Bronchial epithelial cell (primary cell): ENCODE measurements at regions not wholly inside any gene's neighbourhood (a gene's known extent, or its start where the extent isn't known, plus 50 kb on each side); places are given as distances from the start of the nearest gene placed in this dataset.

Experiments used
- DNase-seq: peaks from one replicate; pipeline ENCODE4 v3.0.0-alpha.2; 2010; ENCODE audit warnings: low read depth
- FAIRE-seq: peaks from 2 replicates; lab custom pipeline; 2011; peaks lifted over from hg19 to GRCh38; lab: Jason Lieb, UNC
- H3K27me3 ChIP-seq: 2 replicates; pipeline ENCODE4 v1.5.1; 2011; ENCODE audit warnings: low read length; ENCODE audit not compliant: control insufficient read depth, insufficient read depth
- H3K36me3 ChIP-seq: 2 replicates; pipeline ENCODE4 v1.5.1; 2011; ENCODE audit warnings: low read length; ENCODE audit not compliant: control insufficient read depth, insufficient read depth
- H3K4me3 ChIP-seq: 2 replicates; pipeline ENCODE4 v1.5.1; 2011; ENCODE audit warnings: mild to moderate bottlenecking, low read depth, low read length, control low read depth
- TF ChIP-seq, protein P1 (sequence below): IDR thresholded peaks from 2 replicates; pipeline ENCODE4 v1.5.1; 2011; ENCODE audit warnings: mild to moderate bottlenecking, moderate library complexity, low read length, control low read depth, inconsistent platforms; ENCODE audit not compliant: insufficient read depth, severe bottlenecking

DNA sequence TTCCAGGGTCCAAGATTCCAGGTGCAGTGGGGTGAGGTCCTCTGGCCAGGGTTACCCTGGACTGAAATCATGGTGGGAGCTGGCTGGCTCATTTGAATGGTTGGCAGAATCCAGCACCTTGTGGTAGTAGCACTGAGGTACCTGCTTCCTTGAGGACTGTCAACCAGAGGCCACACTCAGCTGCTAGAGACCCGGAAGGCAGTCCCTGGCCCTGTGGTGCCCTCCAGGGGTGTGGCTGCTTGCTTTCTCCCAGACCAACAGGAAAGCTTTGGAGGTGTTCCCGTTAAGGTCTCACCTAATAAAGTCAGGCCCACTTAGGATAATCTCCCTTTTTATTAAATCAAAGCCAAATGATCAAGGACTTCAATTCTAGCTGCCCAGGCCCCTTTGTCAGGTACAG lies 107.7 kb upstream of the GDF10 start:
- Histone ChIP-seq H3K27me3 (no peaks in the 10 kb centered on the region), H3K4me3 (no peak overlapping the region), H3K36me3 (no peaks in the 10 kb centered on the region)
- FAIRE-seq (no peak), DNase-seq (no peak)
- TF ChIP-seq, protein P1, sequence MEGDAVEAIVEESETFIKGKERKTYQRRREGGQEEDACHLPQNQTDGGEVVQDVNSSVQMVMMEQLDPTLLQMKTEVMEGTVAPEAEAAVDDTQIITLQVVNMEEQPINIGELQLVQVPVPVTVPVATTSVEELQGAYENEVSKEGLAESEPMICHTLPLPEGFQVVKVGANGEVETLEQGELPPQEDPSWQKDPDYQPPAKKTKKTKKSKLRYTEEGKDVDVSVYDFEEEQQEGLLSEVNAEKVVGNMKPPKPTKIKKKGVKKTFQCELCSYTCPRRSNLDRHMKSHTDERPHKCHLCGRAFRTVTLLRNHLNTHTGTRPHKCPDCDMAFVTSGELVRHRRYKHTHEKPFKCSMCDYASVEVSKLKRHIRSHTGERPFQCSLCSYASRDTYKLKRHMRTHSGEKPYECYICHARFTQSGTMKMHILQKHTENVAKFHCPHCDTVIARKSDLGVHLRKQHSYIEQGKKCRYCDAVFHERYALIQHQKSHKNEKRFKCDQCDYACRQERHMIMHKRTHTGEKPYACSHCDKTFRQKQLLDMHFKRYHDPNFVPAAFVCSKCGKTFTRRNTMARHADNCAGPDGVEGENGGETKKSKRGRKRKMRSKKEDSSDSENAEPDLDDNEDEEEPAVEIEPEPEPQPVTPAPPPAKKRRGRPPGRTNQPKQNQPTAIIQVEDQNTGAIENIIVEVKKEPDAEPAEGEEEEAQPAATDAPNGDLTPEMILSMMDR: no peak

DNA sequence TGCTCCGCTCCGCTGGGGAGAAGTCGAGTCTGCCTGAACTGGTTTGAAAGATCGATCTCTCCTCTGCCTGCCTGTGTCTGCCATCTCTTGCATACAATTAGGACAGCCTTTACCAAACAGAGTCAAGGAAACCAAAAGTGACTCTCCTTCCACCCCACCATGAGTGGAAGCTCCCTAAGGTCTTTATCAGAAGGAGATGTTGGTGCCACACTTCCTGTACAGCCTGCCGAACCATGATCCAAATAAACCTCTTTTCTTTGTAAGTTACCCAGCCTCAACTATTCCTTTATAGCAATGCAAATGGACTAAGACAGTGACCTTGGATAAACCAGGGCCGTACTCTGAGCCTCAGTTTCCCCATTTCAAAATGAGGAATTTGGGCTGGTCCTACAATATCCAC lies 106.3 kb upstream of the GDF10 start:
- no peak overlapping the region for H3K4me3 ChIP-seq
- FAIRE-seq (no peak), DNase-seq (no peak)
- H3K36me3 ChIP-seq: no peaks in the 10 kb centered on the region
- TF ChIP-seq, protein P1: no peak
- no peaks in the 10 kb centered on the region for H3K27me3 ChIP-seq

DNA sequence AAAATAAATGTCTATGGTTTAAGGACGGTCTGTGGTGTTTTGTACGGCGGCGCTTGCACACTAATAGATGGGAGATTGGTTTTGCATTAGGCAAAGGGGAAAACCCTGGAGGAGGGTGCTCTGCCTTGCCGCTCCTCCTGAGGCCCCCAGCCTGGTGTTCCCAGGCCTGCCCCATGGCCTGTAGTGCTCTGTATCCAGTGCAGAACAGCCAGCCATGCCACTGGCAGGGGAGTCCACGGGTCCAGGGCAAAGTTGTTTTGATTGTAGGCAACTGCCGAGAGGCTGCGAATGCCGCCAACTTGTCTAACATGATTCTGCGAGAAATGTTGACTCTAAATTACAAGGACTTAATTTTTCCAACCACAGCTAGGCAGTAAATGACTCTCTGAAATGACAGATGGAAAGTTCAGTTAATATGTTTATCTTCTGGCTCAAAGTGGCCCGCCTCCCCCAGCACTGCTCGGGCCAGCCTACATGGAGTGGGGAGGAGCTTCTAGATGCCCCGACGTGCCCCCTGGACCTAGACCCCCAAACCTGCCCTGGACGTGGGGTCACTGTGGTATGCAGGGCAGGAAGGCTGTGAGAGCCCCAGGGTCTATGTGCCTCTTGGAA lies 104.6 kb upstream of the GDF10 start:
- DNase-seq (no peak), FAIRE-seq (no peak)
- Histone ChIP-seq H3K4me3 (no peak overlapping the region), H3K36me3 (no peaks in the 10 kb centered on the region), H3K27me3 (no peaks in the 10 kb centered on the region)
- TF ChIP-seq, protein P1: no peak

- Histone ChIP-seq H3K4me3 (no peak overlapping the region), H3K27me3 (no peaks in the 10 kb centered on the region), H3K36me3 (no peaks in the 10 kb centered on the region)
- FAIRE-seq (no peak), DNase-seq (no peak)
- TF ChIP-seq, protein P1: no peak
Measured at GRCh38 chr10:47196691-47197090, 103.3 kb upstream of the GDF10 start.

GRCh38 chr10:47198221-47198620 lies 101.8 kb upstream of the GDF10 start:
- H3K36me3 ChIP-seq: no peaks in the 10 kb centered on the region
- H3K4me3 ChIP-seq: no peak overlapping the region
- TF ChIP-seq, protein P1: no peak
- H3K27me3 ChIP-seq: no peaks in the 10 kb centered on the region
- FAIRE-seq (no peak), DNase-seq (no peak)

DNA sequence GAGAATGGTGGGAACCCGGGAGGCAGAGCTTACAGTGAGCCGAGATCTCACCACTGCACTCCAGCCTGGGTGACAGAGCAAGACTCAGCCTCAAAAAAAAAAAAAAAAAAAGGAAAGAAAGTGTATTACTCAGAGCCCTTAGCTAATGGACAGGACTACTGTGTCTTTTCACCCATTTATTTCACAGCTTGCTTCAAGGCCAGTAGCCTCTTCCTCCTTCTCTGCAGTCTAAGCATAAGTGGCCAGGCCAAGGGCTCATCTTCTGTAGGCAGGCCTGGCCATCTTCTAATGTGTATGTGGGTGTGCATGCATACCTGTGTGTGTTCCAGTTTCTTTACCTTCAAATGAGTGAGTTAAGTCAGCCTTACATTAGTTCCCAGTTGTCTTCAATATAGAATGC lies 94.8 kb upstream of the GDF10 start:
- no peak for DNase-seq
- Histone ChIP-seq H3K36me3 (no peaks in the 10 kb centered on the region), H3K27me3 (no peaks in the 10 kb centered on the region), H3K4me3 (no peak overlapping the region)
- FAIRE-seq: no peak
- TF ChIP-seq, protein P1: no peak
